HEK293T (cell line): ENCODE measurements at regions not wholly inside any gene's neighbourhood (a gene's known extent, or its start where the extent isn't known, plus 50 kb on each side); places are given as distances from the start of the nearest gene placed in this dataset.

Experiments used
- ARNT ChIP-seq: fragments of 450-650 bp; IDR thresholded peaks from 2 replicates; pipeline ENCODE4 v1.6.1; 2017; ENCODE audit warnings: mild to moderate bottlenecking
- BHLHE40 ChIP-seq: fragments of 450-650 bp; IDR thresholded peaks from 2 replicates; pipeline ENCODE4 v1.6.1; 2016; ENCODE audit warnings: mild to moderate bottlenecking, moderate library complexity, borderline replicate concordance
- ELF4 ChIP-seq: fragments of 450-650 bp; IDR thresholded peaks from 2 replicates; pipeline ENCODE4 v1.6.1; 2017; ENCODE audit warnings: antibody characterized with exemption
- FOXK2 ChIP-seq: fragments of 450-650 bp; IDR thresholded peaks from 2 replicates; pipeline ENCODE4 v1.6.1; 2016; ENCODE audit warnings: mild to moderate bottlenecking
- FOXM1 ChIP-seq: fragments of 450-650 bp; IDR thresholded peaks from 2 replicates; pipeline ENCODE4 v1.6.1; 2017; ENCODE audit warnings: mild to moderate bottlenecking, borderline replicate concordance
- L3MBTL2 ChIP-seq: fragments of 450-650 bp; conservative IDR thresholded peaks from 2 replicates; pipeline ENCODE4 v1.6.1; 2016; ENCODE audit warnings: mild to moderate bottlenecking
- LEF1 ChIP-seq: fragments of 450-650 bp; IDR thresholded peaks from 2 replicates; pipeline ENCODE4 v1.6.1; 2017; ENCODE audit warnings: mild to moderate bottlenecking, borderline replicate concordance
- PKNOX1 ChIP-seq: fragments of 450-650 bp; IDR thresholded peaks from 2 replicates; pipeline ENCODE4 v1.6.1; 2016
- SP1 ChIP-seq: fragments of 450-650 bp; IDR thresholded peaks from 2 replicates; pipeline ENCODE4 v1.6.1; 2017
- SUZ12 ChIP-seq: fragments of 450-650 bp; IDR thresholded peaks from 2 replicates; pipeline ENCODE4 v1.6.1; 2016; ENCODE audit warnings: mild to moderate bottlenecking
- TARDBP ChIP-seq: fragments of 450-650 bp; IDR thresholded peaks from 2 replicates; pipeline ENCODE4 v1.6.1; 2016

GRCh38 chrX:44431194-44431593 is 87.7 kb upstream of the EFHC2 start:
- TF ChIP-seq PKNOX1 (no peak), BHLHE40 (no peak), SP1 (no peak), TARDBP (no peak), L3MBTL2 (no peak), SUZ12 (no peak), ARNT (no peak), FOXM1 (no peak), FOXK2 (no peak), LEF1 (no peak), ELF4 (no peak)
